H1 (cell line): ENCODE measurements at regions not wholly inside any gene's neighbourhood (a gene's known extent, or its start where the extent isn't known, plus 50 kb on each side); places are given as distances from the start of the nearest gene placed in this dataset.

Source experiments
- CTCF ChIA-PET: fragments of 300-600 bp; sonication (Branson Sonifier 250); formaldehyde crosslinking; loops from one replicate; lab custom pipeline; 2021; ENCODE audit not compliant: partially characterized antibody; lab: Charles Lee
- POLR2A ChIA-PET: fragments of 300-600 bp; sonication (Branson Sonifier 250); formaldehyde crosslinking; loops from one replicate; lab custom pipeline; 2021; ENCODE audit warnings: inconsistent platforms; ENCODE audit not compliant: partially characterized antibody; lab: Charles Lee
- DNase-seq, 2 experiments: peaks; one replicate each; pipeline versions ENCODE4 v3.0.0 to v3.0.0-alpha.2; 2010 to 2022; ENCODE audit warnings: low spot score in 2 of 2, low read depth in 1 of 2, mixed read lengths in 1 of 2
- FAIRE-seq: peaks from 2 replicates; lab custom pipeline; 2011; peaks lifted over from hg19 to GRCh38; lab: Jason Lieb, UNC
- H2AFZ ChIP-seq: 2 replicates; pipeline ENCODE4 v1.8.1; 2012; ENCODE audit warnings: low read length, inconsistent platforms
- H2AK5ac ChIP-seq: 2 replicates; pipeline ENCODE4 v1.6.1; 2013; ENCODE audit warnings: low read depth, low read length
- H2BK120ac ChIP-seq: replicated peaks from 2 replicates; pipeline ENCODE3; 2013; ENCODE audit warnings: low read depth, low read length, inconsistent platforms
- H2BK12ac ChIP-seq: 2 replicates; pipeline ENCODE4 v1.6.1; 2013; ENCODE audit warnings: low read depth, low read length
- H2BK15ac ChIP-seq: 2 replicates; pipeline ENCODE4 v1.6.1; 2013; ENCODE audit warnings: low read length
- H2BK20ac ChIP-seq: 2 replicates; pipeline ENCODE4 v1.6.1; 2013; ENCODE audit warnings: low read length
- H2BK5ac ChIP-seq: 2 replicates; pipeline ENCODE4 v1.6.1; 2013; ENCODE audit warnings: low read depth, low read length
- H3K14ac ChIP-seq: 2 replicates; pipeline ENCODE4 v1.6.1; 2013; ENCODE audit warnings: inconsistent platforms; ENCODE audit not compliant: insufficient read length
- H3K18ac ChIP-seq: 2 replicates; pipeline ENCODE4 v1.6.1; 2013; ENCODE audit warnings: low read length; ENCODE audit errors: extremely low read depth
- H3K23ac ChIP-seq: 2 replicates; pipeline ENCODE4 v1.6.1; 2013; ENCODE audit warnings: inconsistent platforms; ENCODE audit not compliant: insufficient read length
- H3K23me2 ChIP-seq: 2 replicates; pipeline ENCODE4 v1.6.1; 2013; ENCODE audit warnings: low read depth, low read length
- H3K27ac ChIP-seq: 2 replicates; pipeline ENCODE4 v1.6.1; 2011; ENCODE audit warnings: low read depth, low read length, inconsistent platforms
- H3K27me3 ChIP-seq, 4 experiments: replicated peaks in 1 of 4; 1 replicate in 1 of 4; 2 replicates in 3 of 4; pipeline versions ENCODE4 v1.6.1 to v1.8.1; 2011 to 2013; ENCODE audit warnings: low read length in 3 of 4, mild to moderate bottlenecking in 3 of 4, inconsistent platforms in 2 of 4, mixed read lengths in 2 of 4, moderate library complexity in 1 of 4; ENCODE audit not compliant: control insufficient read depth in 3 of 4, insufficient read depth in 3 of 4; ENCODE audit errors: extremely low read depth in 1 of 4
- H3K36me3 ChIP-seq, 4 experiments: 2 replicates each; pipeline versions ENCODE4 v1.6.1 to v1.8.1; 2011 to 2013; ENCODE audit warnings: mild to moderate bottlenecking in 4 of 4, low read length in 3 of 4, moderate library complexity in 2 of 4, control low read depth in 1 of 4, inconsistent platforms in 1 of 4; ENCODE audit not compliant: insufficient read depth in 4 of 4, control insufficient read depth in 2 of 4
- H3K4ac ChIP-seq: replicated peaks from 2 replicates; pipeline ENCODE3; 2013; ENCODE audit warnings: low read length, low read depth, mixed read lengths, inconsistent platforms; ENCODE audit not compliant: insufficient read length
- H3K4me1 ChIP-seq, 4 experiments: replicated peaks in 1 of 4; 1 replicate in 1 of 4; 2 replicates in 3 of 4; pipeline versions ENCODE4 v1.6.1 to v1.8.1; 2011 to 2013; ENCODE audit warnings: low read length in 3 of 4, inconsistent platforms in 2 of 4, mixed read lengths in 1 of 4; ENCODE audit not compliant: insufficient read depth in 4 of 4, control insufficient read depth in 3 of 4
- H3K4me2 ChIP-seq, 2 experiments: 2 replicates each; pipeline versions ENCODE4 v1.6.1 to v1.8.1; 2011 to 2013; ENCODE audit warnings: low read depth in 2 of 2, low read length in 2 of 2, control low read depth in 1 of 2, inconsistent platforms in 1 of 2, mild to moderate bottlenecking in 1 of 2; ENCODE audit not compliant: insufficient read depth in 1 of 2
- H3K4me3 ChIP-seq, 4 experiments: fragments of 200-600, 300-600 bp in 1 of 4; sonication (generic), shearing (Covaris generic), sonication (Bioruptor Twin) in 1 of 4; 2 replicates each; pipeline versions ENCODE4 v1.5.1 to v1.8.1; 2011 to 2016; ENCODE audit warnings: low read length in 4 of 4, low read depth in 3 of 4, control low read depth in 2 of 4, inconsistent platforms in 2 of 4, mild to moderate bottlenecking in 2 of 4, mixed read lengths in 1 of 4, moderate library complexity in 1 of 4; ENCODE audit not compliant: insufficient read depth in 2 of 4; ENCODE audit errors: extremely low read depth in 1 of 4
- H3K56ac ChIP-seq: replicated peaks from 2 replicates; pipeline ENCODE3; 2013; ENCODE audit warnings: low read depth, mild to moderate bottlenecking, mixed read lengths, low read length, inconsistent platforms; ENCODE audit not compliant: insufficient read length
- H3K79me1 ChIP-seq: 2 replicates; pipeline ENCODE4 v1.6.1; 2013; ENCODE audit warnings: low read depth, low read length, control low read depth
- H3K79me2 ChIP-seq, 2 experiments: 2 replicates each; pipeline versions ENCODE4 v1.6.1 to v1.8.1; 2012 to 2013; ENCODE audit warnings: low read length in 2 of 2, mild to moderate bottlenecking in 2 of 2, inconsistent platforms in 1 of 2; ENCODE audit not compliant: insufficient read depth in 2 of 2, control insufficient read depth in 1 of 2
- H3K9ac ChIP-seq, 4 experiments: replicated peaks in 1 of 4; 1 replicate in 1 of 4; 2 replicates in 3 of 4; pipeline versions ENCODE4 v1.6.1 to v1.8.1; 2011 to 2013; ENCODE audit warnings: low read depth in 3 of 4, low read length in 3 of 4, control low read depth in 2 of 4, mild to moderate bottlenecking in 2 of 4, moderate library complexity in 2 of 4, inconsistent platforms in 1 of 4; ENCODE audit errors: extremely low read depth in 1 of 4
- H3K9me3 ChIP-seq, 2 experiments: 2 replicates each; pipeline versions ENCODE4 v1.6.1 to v1.8.1; 2012 to 2013; ENCODE audit warnings: mild to moderate bottlenecking in 2 of 2, moderate library complexity in 2 of 2, control low read depth in 1 of 2, inconsistent platforms in 1 of 2, low read depth in 1 of 2, low read length in 1 of 2, mixed read lengths in 1 of 2; ENCODE audit not compliant: insufficient read depth in 2 of 2
- H4K20me1 ChIP-seq, 2 experiments: replicated peaks in 1 of 2; 2 replicates each; pipeline versions ENCODE3 to v1.8.1; 2011 to 2013; ENCODE audit warnings: inconsistent platforms in 2 of 2, low read length in 2 of 2, mild to moderate bottlenecking in 1 of 2; ENCODE audit not compliant: insufficient read depth in 2 of 2, control insufficient read depth in 1 of 2
- H4K5ac ChIP-seq: 2 replicates; pipeline ENCODE4 v1.6.1; 2013; ENCODE audit warnings: low read length, low read depth, mixed read lengths, inconsistent platforms; ENCODE audit not compliant: insufficient read length
- H4K8ac ChIP-seq: 2 replicates; pipeline ENCODE4 v1.8.0; 2013; ENCODE audit warnings: mild to moderate bottlenecking, moderate library complexity, low read length, inconsistent platforms; ENCODE audit not compliant: insufficient read depth; ENCODE audit errors: extremely low read depth
- H4K91ac ChIP-seq: replicated peaks from 2 replicates; pipeline ENCODE3; 2013; ENCODE audit warnings: low read length, mixed read lengths, inconsistent platforms; ENCODE audit not compliant: insufficient read length
- BCL11A ChIP-seq, 2 experiments: IDR thresholded peaks; one replicate each; pipeline ENCODE4 v1.6.1; 2011; ENCODE audit warnings: low read depth in 2 of 2, low read length in 2 of 2, mild to moderate bottlenecking in 2 of 2
- CBX8 ChIP-seq: fragments of 300-800, 300-1000 bp; sonication (generic); IDR thresholded peaks from 2 replicates; pipeline ENCODE4 v1.7.1; 2016; ENCODE audit warnings: low read depth, low read length, borderline replicate concordance
- WGBS, 2 experiments: shearing (Covaris generic) in 1 of 2; methylation state at CpG; one replicate each; pipeline versions ENCODE4 v1.1.6 to v1.1.7; 2013 to 2015; ENCODE audit warnings: low lambda C conversion rate in 2 of 2, mixed read lengths in 2 of 2, inconsistent platforms in 1 of 2, low coverage in 1 of 2, missing lambda C conversion rate in 1 of 2; ENCODE audit not compliant: insufficient replicate concordance in 2 of 2, insufficient coverage in 1 of 2, insufficient read length in 1 of 2; ENCODE audit errors: extremely low coverage in 1 of 2, missing lambda C conversion rate in 1 of 2; 5-methylcytosine and 5-hydroxymethylcytosine counted together
- TF ChIP-seq, protein P1 (sequence below): IDR thresholded peaks from 2 replicates; pipeline ENCODE4 v1.6.1; 2011; ENCODE audit warnings: low read length, improper control_type of control experiment

DNA sequence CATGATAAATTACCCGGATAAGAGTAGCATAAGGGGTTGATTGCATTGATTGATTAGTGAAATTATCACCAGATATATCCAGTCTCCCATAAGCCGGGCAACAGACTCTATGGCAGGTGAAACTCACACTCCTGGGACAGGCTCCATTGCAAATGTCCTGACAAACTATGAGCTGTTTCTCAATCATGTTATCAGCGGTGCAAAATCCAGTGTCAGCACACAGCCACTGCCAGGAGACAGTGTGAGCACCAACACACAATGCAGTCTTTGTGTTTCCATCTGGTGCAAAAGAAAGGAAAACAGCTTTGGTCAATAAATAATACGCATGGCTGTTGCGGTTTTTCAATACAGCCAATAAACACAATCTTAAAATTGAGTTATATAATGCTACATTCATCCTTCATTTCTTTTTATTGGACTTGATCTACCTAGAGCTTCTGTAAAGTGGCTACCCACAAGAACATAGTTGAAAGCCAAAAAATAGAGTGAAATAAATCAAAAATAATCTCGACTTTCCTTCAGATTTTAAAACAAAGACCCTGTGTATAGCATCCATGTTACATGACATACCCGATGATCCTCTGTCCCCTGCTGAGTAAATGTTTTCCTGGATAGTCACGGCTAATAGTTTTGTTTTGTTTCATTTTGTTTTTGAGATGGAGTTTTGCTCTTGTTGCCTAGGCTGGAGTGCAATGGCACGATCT lies 64.3 kb upstream of the AFDN start:
- Histone ChIP-seq H3K14ac (no peak overlapping the region), H2BK20ac (no peak overlapping the region), H3K79me2 (no peaks in the 10 kb centered on the region), H3K9me3 (no peaks in the 10 kb centered on the region), H3K4ac (no peak overlapping the region), H3K4me1 (no peaks in the 10 kb centered on the region), H2AK5ac (no peak overlapping the region), H3K9ac (no peak overlapping the region), H3K79me1 (no peaks in the 10 kb centered on the region; the same call in 1 of the 2 replicates), H3K36me3 (no peaks in the 10 kb centered on the region), H2BK120ac (no peak overlapping the region), H4K20me1 (no peaks in the 10 kb centered on the region), H2BK5ac (no peak overlapping the region), H3K27me3 (no peaks in the 10 kb centered on the region), H2BK12ac (no peak overlapping the region), H3K4me2 (no peak overlapping the region), H3K18ac (no peak overlapping the region), H3K23me2 (no peaks in the 10 kb centered on the region), H2AFZ (no peak overlapping the region), H3K27ac (no peak overlapping the region), H3K23ac (no peak overlapping the region), H4K5ac (no peak overlapping the region), H3K4me3 (no peak overlapping the region), H2BK15ac (no peak overlapping the region), H4K8ac (no peak overlapping the region), H3K56ac (no peak overlapping the region), H4K91ac (no peak overlapping the region)
- DNase-seq (no peak), FAIRE-seq (no peak)
- 92% methylated on average over 9 of the region's 9 CpGs; no CpG with 5 or more reads in 1 of the 2 experiments for WGBS, 2 experiments
- POLR2A ChIA-PET: no interaction called here
- CTCF ChIA-PET: interaction anchor here (1.3 kb wide), 1 partner anchor 14 kb away, joined by 3 read pairs; no protein-coding TSS in a partner anchor
- TF ChIP-seq CBX8 (no peak), BCL11A (IDR thresholded peaks at IDR 0.05; ENCODE audit: low read depth in 2 of 2, low read length in 2 of 2) (no peak)
- TF ChIP-seq, protein P1, sequence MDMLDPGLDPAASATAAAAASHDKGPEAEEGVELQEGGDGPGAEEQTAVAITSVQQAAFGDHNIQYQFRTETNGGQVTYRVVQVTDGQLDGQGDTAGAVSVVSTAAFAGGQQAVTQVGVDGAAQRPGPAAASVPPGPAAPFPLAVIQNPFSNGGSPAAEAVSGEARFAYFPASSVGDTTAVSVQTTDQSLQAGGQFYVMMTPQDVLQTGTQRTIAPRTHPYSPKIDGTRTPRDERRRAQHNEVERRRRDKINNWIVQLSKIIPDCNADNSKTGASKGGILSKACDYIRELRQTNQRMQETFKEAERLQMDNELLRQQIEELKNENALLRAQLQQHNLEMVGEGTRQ: no peak
